ENCODE measurements at regions not wholly inside any gene's neighbourhood (a gene's known extent, or its start where the extent isn't known, plus 50 kb on each side); places are given as distances from the start of the nearest gene placed in this dataset.

GRCh38 chr5:8869932-8870331 lies 675.9 kb downstream of the SEMA5A start:
- TF ChIP-seq ZFP3 (CRISPR knock-in tag; IDR thresholded peaks at IDR 0.05) (no peak), SNAI2 (CRISPR knock-in tag; IDR thresholded peaks at IDR 0.05) (no peak), CSRNP3 (CRISPR knock-in tag; IDR thresholded peaks at IDR 0.05) (no peak), CREB5 (CRISPR knock-in tag; IDR thresholded peaks at IDR 0.05; ENCODE audit: low read depth) (no peak)

Data from SK-N-SH treated with all-trans-retinoic acid at 6 μM for 48 hours (cell line).